SK-N-SH (cell line): ENCODE measurements at regions not wholly inside any gene's neighbourhood (a gene's known extent, or its start where the extent isn't known, plus 50 kb on each side); places are given as distances from the start of the nearest gene placed in this dataset.

Experiments
- CTCF ChIA-PET: fragments of 300-600, 350-600 bp; formaldehyde crosslinking; extraction: SDS; loops from one replicate; lab custom pipeline; 2021; lab: Yijun Ruan, JAX
- POLR2A ChIA-PET: fragments of 350-600 bp; sonication (Branson Sonifier 250); formaldehyde crosslinking; extraction: SDS; loops from one replicate; lab custom pipeline; 2020; ENCODE audit warnings: antibody characterized with exemption, inconsistent platforms; lab: Yijun Ruan, JAX
- DNase-seq: peaks from one replicate; pipeline ENCODE4 v3.0.0; 2012
- H2AFZ ChIP-seq: fragments of 200-600 bp; sonication (generic); 2 replicates; pipeline ENCODE4 v1.8.1; 2016; ENCODE audit warnings: antibody characterized with exemption, mild to moderate bottlenecking, low read depth
- H3F3A ChIP-seq: fragments of 200-600 bp; sonication (generic); replicated peaks from 2 replicates; pipeline ENCODE3; 2016; ENCODE audit warnings: antibody characterized with exemption, mild to moderate bottlenecking; ENCODE audit not compliant: insufficient read depth
- H3K27ac ChIP-seq, 2 experiments: fragments of 200-500 bp in 1 of 2; fragments of 200-600 bp in 1 of 2; sonication (Bioruptor generic) in 1 of 2; sonication (generic), shearing (Covaris generic) in 1 of 2; 2 replicates each; pipeline versions ENCODE4 v1.5.1 to v1.6.1; 2014 to 2016; ENCODE audit warnings: low read depth in 2 of 2, inconsistent platforms in 1 of 2, low read length in 1 of 2, mild to moderate bottlenecking in 1 of 2, mixed read lengths in 1 of 2
- H3K27me3 ChIP-seq: fragments of 200-600 bp; sonication (generic), shearing (Covaris generic); 2 replicates; pipeline ENCODE4 v1.6.1; 2016; ENCODE audit warnings: mixed run types; ENCODE audit not compliant: insufficient read depth
- H3K36me3 ChIP-seq, 2 experiments: fragments of 200-500 bp in 1 of 2; fragments of 200-600 bp in 1 of 2; sonication (Bioruptor generic) in 1 of 2; sonication (generic) in 1 of 2; replicated peaks in 1 of 2; 2 replicates each; pipeline versions ENCODE3 to v1.5.1; 2014 to 2016; ENCODE audit warnings: low read length in 1 of 2, mild to moderate bottlenecking in 1 of 2; ENCODE audit not compliant: insufficient read depth in 2 of 2, control insufficient read depth in 1 of 2
- H3K4me1 ChIP-seq, 2 experiments: fragments of 200-500 bp in 1 of 2; fragments of 200-600 bp in 1 of 2; sonication (Bioruptor generic) in 1 of 2; sonication (generic), shearing (Covaris generic) in 1 of 2; 2 replicates each; pipeline versions ENCODE4 v1.5.1 to v1.6.1; 2014 to 2016; ENCODE audit warnings: low read depth in 1 of 2, low read length in 1 of 2, mixed run types in 1 of 2; ENCODE audit not compliant: insufficient read depth in 2 of 2, control insufficient read depth in 1 of 2
- H3K4me2 ChIP-seq: fragments of 200-600 bp; sonication (generic), shearing (Covaris generic); 2 replicates; pipeline ENCODE4 v1.6.1; 2017; ENCODE audit warnings: mixed run types
- H3K4me3 ChIP-seq, 2 experiments: fragments of 200-500 bp in 1 of 2; fragments of 200-600 bp in 1 of 2; sonication (Bioruptor generic) in 1 of 2; sonication (generic), shearing (Covaris generic) in 1 of 2; 2 replicates each; pipeline versions ENCODE4 v1.5.1 to v1.8.1; 2014 to 2016; ENCODE audit warnings: low read depth in 2 of 2, inconsistent platforms in 1 of 2, low read length in 1 of 2, mild to moderate bottlenecking in 1 of 2, mixed read lengths in 1 of 2, moderate library complexity in 1 of 2
- H3K79me2 ChIP-seq: fragments of 200-600 bp; sonication (generic); 2 replicates; pipeline ENCODE4 v1.8.1; 2017; ENCODE audit warnings: mild to moderate bottlenecking; ENCODE audit not compliant: insufficient read depth
- H3K9ac ChIP-seq: fragments of 200-600 bp; sonication (generic); 2 replicates; pipeline ENCODE4 v1.6.1; 2017; ENCODE audit warnings: mixed run types
- H3K9me2 ChIP-seq: fragments of 200-600 bp; sonication (generic); 2 replicates; pipeline ENCODE4 v1.6.1; 2017; ENCODE audit warnings: mixed run types
- H3K9me3 ChIP-seq: fragments of 200-600 bp; sonication (generic); 2 replicates; pipeline ENCODE4 v1.6.1; 2017; ENCODE audit warnings: mixed run types, mild to moderate bottlenecking, moderate library complexity
- H4K20me1 ChIP-seq: fragments of 200-600 bp; sonication (generic); 2 replicates; pipeline ENCODE4 v1.6.1; 2017; ENCODE audit warnings: mild to moderate bottlenecking, mixed run types; ENCODE audit not compliant: insufficient read depth
- CHD2 ChIP-seq: fragments of 150-350 bp; IDR thresholded peaks from 2 replicates; pipeline ENCODE4 v1.6.1; 2018; ENCODE audit warnings: low read length; ENCODE audit not compliant: partially characterized antibody
- CTCF ChIP-seq: fragments of 200-600 bp; sonication (generic); IDR thresholded peaks from 2 replicates; pipeline ENCODE4 v1.6.1; 2017; ENCODE audit warnings: antibody characterized with exemption, mild to moderate bottlenecking, moderate library complexity
- ELF1 ChIP-seq: IDR thresholded peaks from 2 replicates; pipeline ENCODE4 v1.4.0; 2012
- EP300 ChIP-seq, 2 experiments: IDR thresholded peaks; 2 replicates each; pipeline versions ENCODE4 v1.4.0 to v1.6.1; 2012; ENCODE audit warnings: borderline replicate concordance in 1 of 2, low read depth in 1 of 2, low read length in 1 of 2
- EZH2phosphoT487 ChIP-seq: fragments of 200-600 bp; sonication (generic); IDR thresholded peaks from 2 replicates; pipeline ENCODE4 v1.6.1; 2017; ENCODE audit warnings: low read depth, mixed run types, mild to moderate bottlenecking, antibody characterized with exemption, moderate library complexity, borderline replicate concordance
- FOSL2 ChIP-seq: IDR thresholded peaks from 2 replicates; pipeline ENCODE4 v1.4.0; 2012; ENCODE audit warnings: low read depth, mild to moderate bottlenecking, moderate library complexity, borderline replicate concordance
- FOXM1 ChIP-seq: IDR thresholded peaks from 2 replicates; pipeline ENCODE4 v1.4.0; 2012; ENCODE audit warnings: low read depth, mild to moderate bottlenecking
- GABPA ChIP-seq: IDR thresholded peaks from 2 replicates; pipeline ENCODE4 v1.4.0; 2012; ENCODE audit warnings: low read depth, mild to moderate bottlenecking
- IRF3 ChIP-seq: fragments of 150-350 bp; IDR thresholded peaks from 2 replicates; pipeline ENCODE4 v1.6.1; 2016; ENCODE audit warnings: mild to moderate bottlenecking, low read depth, low read length
- NFIC ChIP-seq: IDR thresholded peaks from 2 replicates; pipeline ENCODE4 v1.4.0; 2012; ENCODE audit warnings: borderline replicate concordance
- NRF1 ChIP-seq: IDR thresholded peaks from 2 replicates; pipeline ENCODE4 v1.6.1; 2012; ENCODE audit warnings: low read depth, mild to moderate bottlenecking, low read length
- PBX3 ChIP-seq: IDR thresholded peaks from 2 replicates; pipeline ENCODE4; 2012
- POLR2AphosphoS5 ChIP-seq: IDR thresholded peaks from 2 replicates; pipeline ENCODE4 v1.6.1; 2012; ENCODE audit warnings: low read depth, low read length
- RAD21 ChIP-seq: IDR thresholded peaks from 2 replicates; pipeline ENCODE4 v1.6.1; 2012; ENCODE audit warnings: mild to moderate bottlenecking, low read length
- RCOR1 ChIP-seq: fragments of 150-350 bp; IDR thresholded peaks from 2 replicates; pipeline ENCODE4 v1.6.1; 2017; ENCODE audit warnings: antibody characterized with exemption, low read length
- REST ChIP-seq: IDR thresholded peaks from 2 replicates; pipeline ENCODE4 v1.6.1; 2012; ENCODE audit warnings: mild to moderate bottlenecking, low read depth, low read length, moderate library complexity
- RFX5 ChIP-seq: IDR thresholded peaks from 2 replicates; pipeline ENCODE4 v1.6.1; 2012; ENCODE audit warnings: mild to moderate bottlenecking, improper control_type of control experiment, low read length
- RXRA ChIP-seq: IDR thresholded peaks from 2 replicates; pipeline ENCODE4 v1.4.0; 2012; ENCODE audit warnings: low read depth, mild to moderate bottlenecking, borderline replicate concordance
- SIN3A ChIP-seq: IDR thresholded peaks from 2 replicates; pipeline ENCODE4 v1.6.1; 2012; ENCODE audit warnings: low read depth, mild to moderate bottlenecking, low read length, moderate library complexity, borderline replicate concordance
- SMC3 ChIP-seq: IDR thresholded peaks from 2 replicates; pipeline ENCODE4 v1.6.1; 2012; ENCODE audit warnings: low read depth, low read length, improper control_type of control experiment
- TAF1 ChIP-seq: IDR thresholded peaks from 2 replicates; pipeline ENCODE4 v1.6.1; 2012; ENCODE audit warnings: low read depth, mild to moderate bottlenecking, low read length, moderate library complexity, borderline replicate concordance
- TEAD4 ChIP-seq: IDR thresholded peaks from 2 replicates; pipeline ENCODE4 v1.4.0; 2012; ENCODE audit warnings: mild to moderate bottlenecking, borderline replicate concordance; ENCODE audit not compliant: insufficient read depth
- WGBS: methylation state at CpG from one replicate; pipeline ENCODE4 v1.1.6; 2017; ENCODE audit warnings: low lambda C conversion rate; 5-methylcytosine and 5-hydroxymethylcytosine counted together

GRCh38 chr13:106306748-106307277 lies 228.6 kb downstream of the EFNB2 start (continued):
- no peak for TF ChIP-seq RAD21
- TF ChIP-seq TAF1: no peak
- no peak for TF ChIP-seq NRF1

GRCh38 chr13:106302843-106303242 lies 232.6 kb downstream of the EFNB2 start:
- DNase-seq: no peak
- no peak overlapping the region; a peak in 1 of 4 replicates for H3K4me3 ChIP-seq
- no peak overlapping the region for H2AFZ ChIP-seq
- H3K9ac ChIP-seq: no peak overlapping the region
- H3K9me2 ChIP-seq: no peaks in the 10 kb centered on the region
- H3F3A ChIP-seq: no peaks in the 10 kb centered on the region
- CTCF ChIA-PET: no interaction called here
- H3K36me3 ChIP-seq: no peaks in the 10 kb centered on the region
- no peak overlapping the region for H3K4me2 ChIP-seq
- H4K20me1 ChIP-seq: no peaks in the 10 kb centered on the region
- no peak overlapping the region for H3K27ac ChIP-seq
- POLR2A ChIA-PET: no interaction called here
- peaks cover 2% of the 10 kb centered on the region; the same call in 1 of the 2 replicates for H3K9me3 ChIP-seq
- no peaks in the 10 kb centered on the region for H3K4me1 ChIP-seq
- 80% methylated on average over 2 of the region's 2 CpGs for WGBS
- no peaks in the 10 kb centered on the region for H3K27me3 ChIP-seq
- H3K79me2 ChIP-seq: no peaks in the 10 kb centered on the region
- TF ChIP-seq POLR2AphosphoS5 (no peak), SIN3A (no peak), PBX3 (no peak), NRF1 (no peak), RFX5 (no peak), RXRA (no peak), CTCF (no peak), EZH2phosphoT487 (no peak), RCOR1 (no peak), IRF3 (no peak), FOSL2 (no peak), CHD2 (no peak), EP300 (IDR thresholded peaks at IDR 0.05; ENCODE audit: borderline replicate concordance in 1 of 2, low read depth in 1 of 2, low read length in 1 of 2) (no peak), FOXM1 (no peak), ELF1 (no peak), SMC3 (no peak), REST (no peak), NFIC (no peak), TEAD4 (no peak), GABPA (no peak)
